Activated CD8-positive, alpha-beta memory T cell treated with anti-CD3 and anti-CD28 coated beads, Interleukin-2, amount 50 U/mL, for 48 hours (primary cell): ENCODE measurements at regions not wholly inside any gene's neighbourhood (a gene's known extent, or its start where the extent isn't known, plus 50 kb on each side); places are given as distances from the start of the nearest gene placed in this dataset.
"Not testable (repeated sequence)": the region's sequence is repeated elsewhere in the genome, so short reads cannot be mapped to it uniquely, and the experiment has no call there.

Source experiments
- DNase-seq: peaks from one replicate; pipeline ENCODE4 v3.0.0-alpha.2; 2020

- no peak for DNase-seq
These were observed 54.9 kb upstream of the ZNF678 start for GRCh38 chr1:227508431-227508830.

GRCh38 chr1:227506490-227507393 lies 56.6 kb upstream of the ZNF678 start:
- not testable (repeated sequence) for DNase-seq

DNA sequence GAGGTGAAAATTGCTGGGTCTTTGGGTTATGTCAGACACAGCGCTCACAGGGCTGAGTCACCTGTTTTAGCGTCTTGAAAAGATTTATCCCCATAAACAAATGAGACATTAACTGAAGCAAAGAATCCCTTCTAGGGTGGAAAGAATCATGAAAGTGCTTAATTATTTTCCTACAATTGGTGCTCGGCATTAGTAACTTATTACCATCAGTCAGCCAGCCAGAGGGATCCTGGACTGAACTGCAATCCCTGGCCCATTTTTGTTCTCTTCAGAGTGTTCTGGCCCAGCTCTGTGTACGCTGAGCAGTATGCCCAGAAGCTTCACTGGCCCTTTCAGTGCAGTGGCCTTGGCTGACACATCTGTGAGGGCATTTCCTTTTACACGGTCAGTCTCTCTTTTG lies 67.3 kb upstream of the ZNF678 start:
- DNase-seq, result not testable (repeated sequence)

GRCh38 chr1:227493863-227494551 lies 69.3 kb upstream of the ZNF678 start:
- not testable (repeated sequence) for DNase-seq

DNA sequence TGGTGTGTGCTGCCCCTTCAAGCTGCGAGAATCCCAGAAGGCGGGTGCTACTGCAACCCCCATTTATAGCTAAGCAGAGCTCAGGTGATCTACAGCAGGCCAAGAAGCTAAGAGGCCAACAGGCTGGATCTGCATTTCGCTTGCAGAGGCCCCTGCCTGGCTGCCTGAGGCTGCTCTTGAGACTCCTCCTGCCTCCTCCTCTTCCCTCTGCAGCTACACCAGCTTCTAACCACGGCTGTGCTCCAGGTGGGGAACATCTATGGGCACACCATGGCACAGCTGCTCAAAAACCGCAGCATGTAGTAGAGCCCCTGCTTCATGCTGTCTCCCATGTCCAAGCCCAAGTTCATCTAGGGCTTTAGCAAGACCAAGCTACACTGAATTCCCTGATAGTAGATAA lies 72.9 kb upstream of the ZNF678 start:
- no peak for DNase-seq

DNA sequence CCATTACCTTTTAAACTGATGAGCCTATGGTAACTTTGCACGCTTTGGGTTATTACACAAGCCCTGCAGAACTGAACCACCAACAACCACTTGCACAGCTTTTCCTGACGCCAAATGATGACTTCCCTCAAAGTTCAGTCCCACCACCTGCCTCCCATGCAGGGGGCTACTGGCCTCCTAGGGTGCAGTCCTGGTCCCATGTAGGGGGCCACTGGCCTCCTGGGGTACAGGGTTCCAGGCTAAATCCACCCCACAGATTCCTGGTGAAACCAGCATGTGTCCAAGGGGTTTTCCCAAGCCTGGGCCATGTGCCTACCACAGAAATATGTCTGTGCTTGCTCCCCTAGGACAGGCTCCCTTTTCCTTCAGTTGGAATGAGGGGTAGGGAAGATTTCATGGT lies 73.4 kb upstream of the ZNF678 start:
- DNase-seq, result no peak

DNA sequence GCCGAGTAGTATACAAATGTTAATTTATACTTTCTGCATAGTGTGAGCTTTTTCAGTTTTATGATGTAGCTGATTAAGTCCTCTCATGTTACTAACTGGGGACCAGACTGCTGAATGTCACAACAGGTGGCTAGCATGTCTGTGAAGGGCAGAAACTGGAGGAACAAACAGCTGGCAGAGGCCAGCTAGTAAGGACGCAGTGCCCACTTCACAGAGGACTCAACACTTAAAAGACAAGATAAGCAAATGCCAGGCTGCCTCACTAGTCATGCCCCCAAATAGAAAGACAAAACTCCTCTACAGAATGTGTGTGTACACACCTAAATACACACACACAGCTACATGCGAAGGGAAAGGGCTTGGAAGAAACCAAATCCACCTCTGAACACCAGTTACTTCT lies 73.8 kb upstream of the ZNF678 start:
- DNase-seq, result no peak

GRCh38 chr1:227487606-227488005 lies 75.8 kb upstream of the ZNF678 start:
- DNase-seq, result no peak

DNA sequence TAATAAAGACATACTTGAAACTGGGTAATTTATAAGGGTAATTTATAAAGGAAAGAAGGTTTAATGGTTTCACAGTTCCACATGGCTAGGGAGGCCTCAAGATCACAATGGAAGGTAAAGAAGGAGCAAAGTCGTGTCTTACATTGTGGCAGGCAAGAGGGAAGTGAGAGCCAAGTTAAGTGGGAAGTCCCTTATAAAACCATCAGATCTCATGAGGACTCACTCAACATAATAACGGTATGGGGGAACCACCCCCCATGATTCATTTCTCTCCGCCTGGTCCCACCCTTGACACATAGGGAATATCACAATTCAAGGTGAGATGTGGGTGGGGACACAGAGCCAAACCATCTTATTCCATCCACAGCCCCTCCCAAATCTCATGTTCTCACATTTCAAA lies 76.8 kb upstream of the ZNF678 start:
- DNase-seq, result no peak

- DNase-seq, result no peak
These were observed 81.4 kb upstream of the ZNF678 start for GRCh38 chr1:227482023-227482299.

GRCh38 chr1:227474072-227474471 lies 89.3 kb upstream of the ZNF678 start:
- DNase-seq, result not testable (repeated sequence)

DNA sequence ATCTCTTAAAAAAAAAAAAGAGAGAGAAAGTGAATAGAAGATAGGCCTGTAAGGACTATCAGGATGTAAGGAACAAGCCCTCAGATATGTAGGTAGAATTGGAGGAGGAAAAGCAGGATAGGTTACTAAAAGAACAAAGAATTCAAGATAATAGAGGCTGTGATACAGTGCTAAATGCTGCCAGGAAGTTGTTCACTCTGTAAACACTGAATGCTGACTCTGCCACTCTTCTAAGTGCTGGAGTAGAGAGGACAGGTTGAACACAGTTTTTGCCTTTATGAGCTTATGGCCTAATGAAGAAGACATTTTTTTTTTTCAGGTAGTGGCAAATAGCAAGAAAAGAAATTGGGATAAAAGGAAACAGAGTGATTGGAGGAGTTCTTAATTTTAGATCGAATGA lies 90.6 kb upstream of the ZNF678 start:
- DNase-seq, result no peak

- no peak for DNase-seq
These were observed 92.7 kb upstream of the ZNF678 start for GRCh38 chr1:227470688-227471087.

DNA sequence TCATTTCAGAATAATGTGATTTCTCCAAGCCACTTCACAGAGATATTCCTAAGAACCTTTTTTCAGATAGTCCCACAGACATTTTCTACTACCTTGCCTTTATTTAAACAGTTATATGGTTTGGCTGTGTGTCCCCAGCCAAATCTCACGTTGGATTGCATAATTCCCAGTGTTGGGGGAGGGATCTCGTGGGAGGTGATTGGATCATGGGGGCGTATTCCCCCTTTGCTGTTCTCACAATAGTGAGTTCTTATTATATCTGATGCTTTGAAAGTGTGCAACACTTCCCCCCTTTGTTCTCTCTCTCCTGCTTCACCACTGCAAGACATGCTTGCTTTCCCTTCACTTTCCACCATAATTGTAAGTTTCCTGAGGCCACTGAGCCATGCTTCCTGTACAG lies 93.6 kb upstream of the ZNF678 start:
- no peak for DNase-seq

DNA sequence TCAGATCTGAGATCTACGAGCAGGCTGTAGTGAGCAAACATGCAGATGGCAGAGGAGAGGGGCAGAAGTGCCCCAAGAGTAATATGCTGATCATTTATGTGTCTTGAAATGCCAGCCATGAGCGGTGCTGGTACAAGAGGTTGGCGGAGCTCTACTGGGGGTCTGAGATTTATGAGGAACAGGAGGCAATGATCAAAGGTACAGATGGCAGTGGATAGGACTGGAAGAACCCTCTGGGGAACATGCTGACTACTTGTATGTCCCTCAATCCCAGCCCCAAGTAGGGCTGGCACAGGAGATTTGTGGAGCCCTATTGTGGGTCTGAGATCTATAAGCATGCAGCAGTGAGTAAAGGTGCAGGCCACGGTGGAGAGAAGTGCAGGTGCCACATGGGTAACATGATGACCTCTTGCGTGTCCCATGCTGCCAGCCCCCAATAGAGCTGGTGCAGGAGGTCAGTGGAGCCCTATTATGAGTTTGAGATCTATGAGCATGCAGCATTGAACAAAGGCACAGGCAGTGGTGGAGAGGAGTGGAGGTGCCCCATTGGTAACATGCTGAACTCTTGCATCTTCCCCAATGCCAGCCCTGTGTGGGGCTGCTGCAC lies 97.2 kb upstream of the ZNF678 start:
- DNase-seq, result no peak

DNA sequence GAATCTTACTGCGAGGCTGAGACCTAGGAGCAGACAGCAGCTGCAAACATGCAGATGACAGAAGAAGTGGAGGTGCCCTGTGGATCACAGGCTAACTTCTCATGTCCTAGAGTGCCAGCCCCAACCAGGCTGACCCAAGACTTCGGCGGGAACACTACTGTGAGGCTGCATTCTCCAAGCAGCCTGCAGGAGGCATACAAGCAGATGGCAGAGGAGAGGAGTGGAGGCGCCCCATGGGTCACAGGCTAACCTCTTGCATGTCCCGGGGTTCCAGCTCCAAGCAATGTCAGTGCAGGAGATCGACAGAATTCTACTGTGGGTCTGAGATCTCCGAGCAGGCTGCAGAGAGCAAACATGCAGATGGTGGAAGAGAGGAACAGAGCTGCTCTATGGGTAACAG lies 98.1 kb upstream of the ZNF678 start:
- no peak for DNase-seq

- DNase-seq, result no peak
These were observed 103.4 kb upstream of the ZNF678 start for GRCh38 chr1:227459977-227460376.

DNA sequence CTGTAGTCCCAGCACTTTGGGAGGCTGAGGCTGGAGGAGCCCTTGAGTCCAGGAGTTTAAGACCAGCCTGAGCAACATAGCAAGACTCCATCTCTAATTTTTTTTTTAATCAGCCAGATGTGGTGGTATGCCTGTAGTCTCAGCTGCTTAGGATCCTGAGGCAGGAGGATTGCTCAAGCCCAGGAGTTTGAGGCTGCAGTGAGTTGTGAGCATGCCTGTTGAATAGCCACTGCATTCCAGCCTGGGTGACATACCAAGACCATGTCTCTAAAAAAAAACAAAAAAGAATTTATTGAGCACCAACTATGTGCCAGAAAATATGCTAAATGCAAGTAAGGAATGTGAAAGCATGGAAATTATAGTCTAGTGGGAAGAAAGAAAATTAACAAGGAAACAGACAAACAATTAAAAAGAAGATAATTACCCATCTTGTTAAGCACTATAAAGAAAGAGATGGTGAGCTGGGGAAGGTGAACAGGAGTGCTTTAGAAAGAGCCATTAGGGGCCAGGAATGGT lies 104.0 kb upstream of the ZNF678 start:
- no peak for DNase-seq

GRCh38 chr1:227454686-227455085 lies 108.7 kb upstream of the ZNF678 start:
- no peak for DNase-seq

- no peak for DNase-seq
These were observed 109.6 kb upstream of the ZNF678 start for GRCh38 chr1:227453631-227454355.

DNA sequence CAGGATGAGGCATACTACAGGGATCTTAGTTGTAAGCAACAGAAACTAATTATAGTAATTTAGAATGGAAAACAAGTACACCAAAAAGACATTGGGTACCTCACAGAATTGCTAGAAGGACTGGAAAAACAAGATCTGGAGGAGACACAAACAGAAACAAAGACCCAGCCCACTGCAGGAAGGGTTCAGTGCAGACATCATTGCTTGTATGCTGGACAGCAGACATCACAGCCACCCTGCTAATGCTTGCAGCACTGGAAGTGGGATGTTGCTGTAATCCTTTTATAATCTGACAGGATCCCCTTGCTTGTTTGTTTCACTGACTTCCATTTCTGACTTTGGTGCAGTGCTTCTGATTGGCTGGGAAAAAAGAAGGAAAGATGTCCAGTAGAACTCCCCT lies 111.4 kb upstream of the ZNF678 start:
- DNase-seq, result no peak

- DNase-seq, result no peak
These were observed 112.3 kb upstream of the ZNF678 start for GRCh38 chr1:227451057-227451456.

DNA sequence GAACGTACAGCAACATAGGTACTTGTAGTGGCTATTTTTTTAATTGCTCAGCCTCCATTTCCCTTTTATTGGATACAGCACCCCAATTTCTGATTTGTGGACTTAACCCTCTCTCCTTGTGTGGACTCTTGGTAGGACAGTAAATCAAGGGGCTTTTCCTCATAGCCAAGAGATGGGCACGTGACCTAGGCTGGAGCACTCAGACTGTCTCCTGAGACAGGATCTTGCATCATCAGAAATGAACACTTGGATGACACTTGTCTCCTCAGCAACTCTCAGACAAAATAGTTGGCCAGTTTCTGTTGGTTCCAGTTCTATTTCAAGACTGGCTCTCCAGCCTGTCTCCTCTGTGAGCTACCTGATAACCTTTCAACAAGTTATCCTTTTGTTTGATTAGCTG lies 112.9 kb upstream of the ZNF678 start:
- DNase-seq, result no peak
